Mesodermal cell (in vitro differentiated cells): ENCODE measurements at regions not wholly inside any gene's neighbourhood (a gene's known extent, or its start where the extent isn't known, plus 50 kb on each side); places are given as distances from the start of the nearest gene placed in this dataset.

ENCODE experiments used
- H3K27ac ChIP-seq: 2 replicates; pipeline ENCODE4 v1.7.0; 2013; ENCODE audit warnings: mild to moderate bottlenecking, low read depth, low read length, moderate library complexity; ENCODE audit not compliant: severe bottlenecking
- H3K36me3 ChIP-seq: 2 replicates; pipeline ENCODE4 v1.7.1; 2013; ENCODE audit warnings: mild to moderate bottlenecking, low read length, moderate library complexity; ENCODE audit not compliant: control insufficient read depth, insufficient read depth
- H3K4me1 ChIP-seq: one replicate; pipeline ENCODE4 v1.7.1; 2013; ENCODE audit warnings: mild to moderate bottlenecking, low read length; ENCODE audit not compliant: insufficient read depth, control insufficient read depth, poor library complexity, severe bottlenecking
- H3K4me3 ChIP-seq: 2 replicates; pipeline ENCODE4 v1.7.0; 2013; ENCODE audit warnings: low read length, control low read depth, mild to moderate bottlenecking; ENCODE audit not compliant: insufficient read depth, poor library complexity, severe bottlenecking; ENCODE audit errors: extremely low read depth
- H3K9me3 ChIP-seq: 2 replicates; pipeline ENCODE4 v1.7.1; 2013; ENCODE audit warnings: mild to moderate bottlenecking, low read length, moderate library complexity; ENCODE audit not compliant: control insufficient read depth
- WGBS, 2 experiments: methylation state at CpG; one replicate each; pipeline ENCODE4 v1.1.5; 2013; ENCODE audit warnings: missing lambda C conversion rate in 2 of 2; ENCODE audit not compliant: insufficient coverage in 2 of 2; 5-methylcytosine and 5-hydroxymethylcytosine counted together

- Histone ChIP-seq H3K27ac (no peak overlapping the region), H3K36me3 (no peaks in the 10 kb centered on the region), H3K4me3 (no peak overlapping the region), H3K4me1 (no peaks in the 10 kb centered on the region), H3K9me3 (no peaks in the 10 kb centered on the region)
- WGBS, 2 experiments: 84 to 94% methylated on average over 3 to 4 of the region's 5 CpGs
Observed at GRCh38 chr5:143606043-143606752, 202.7 kb upstream of the NR3C1 start.

- no peaks in the 10 kb centered on the region for H3K9me3 ChIP-seq
- 73 to 79% methylated on average over 2 to 3 of the region's 4 CpGs for WGBS, 2 experiments
- no peak overlapping the region for H3K4me3 ChIP-seq
- no peaks in the 10 kb centered on the region for H3K36me3 ChIP-seq
- no peak overlapping the region for H3K27ac ChIP-seq
- no peaks in the 10 kb centered on the region for H3K4me1 ChIP-seq
Observed at GRCh38 chr5:143605403-143606005, 202.0 kb upstream of the NR3C1 start.

GRCh38 chr5:143601917-143602333, 198.4 kb upstream of the NR3C1 start:
- no peaks in the 10 kb centered on the region for H3K9me3 ChIP-seq
- WGBS, 2 experiments: 91 to 92% methylated on average over 2 to 3 of the region's 4 CpGs
- no peaks in the 10 kb centered on the region for H3K4me1 ChIP-seq
- H3K36me3 ChIP-seq: no peaks in the 10 kb centered on the region
- H3K27ac ChIP-seq: no peak overlapping the region
- H3K4me3 ChIP-seq: no peak overlapping the region

GRCh38 chr5:143601357-143601756, 197.9 kb upstream of the NR3C1 start:
- H3K4me3 ChIP-seq: no peak overlapping the region
- H3K27ac ChIP-seq: no peak overlapping the region
- peaks cover under 1% of the 10 kb centered on the region for H3K4me1 ChIP-seq
- no peaks in the 10 kb centered on the region for H3K9me3 ChIP-seq
- 88 to 91% methylated on average over 6 of the region's 6 CpGs for WGBS, 2 experiments
- H3K36me3 ChIP-seq: no peaks in the 10 kb centered on the region

GRCh38 chr5:143600396-143601075, 197.1 kb upstream of the NR3C1 start:
- Histone ChIP-seq H3K27ac (no peak overlapping the region), H3K9me3 (no peaks in the 10 kb centered on the region), H3K4me1 (peaks cover 7% of the 10 kb centered on the region), H3K4me3 (no peak overlapping the region), H3K36me3 (no peaks in the 10 kb centered on the region)
- 87 to 94% methylated on average over 3 to 4 of the region's 6 CpGs for WGBS, 2 experiments

- Histone ChIP-seq H3K4me3 (no peak overlapping the region), H3K9me3 (no peaks in the 10 kb centered on the region), H3K27ac (no peak overlapping the region), H3K36me3 (no peaks in the 10 kb centered on the region), H3K4me1 (peaks cover 15% of the 10 kb centered on the region)
- WGBS, 2 experiments: 88 to 92% methylated on average over 4 to 5 of the region's 6 CpGs
Observed at GRCh38 chr5:143599474-143599873, 196.0 kb upstream of the NR3C1 start.

GRCh38 chr5:143596824-143597223, 193.3 kb upstream of the NR3C1 start:
- no peaks in the 10 kb centered on the region for H3K36me3 ChIP-seq
- WGBS, 2 experiments: 89 to 100% methylated on average over 1 of the region's 3 CpGs

GRCh38 chr5:143594902-143595818, 191.7 kb upstream of the NR3C1 start:
- WGBS, 2 experiments: 96 to 100% methylated on average over 2 to 6 of the region's 6 CpGs

More at GRCh38 chr5:143596824-143597223, 193.3 kb upstream of the NR3C1 start:
- H3K4me1 ChIP-seq: peaks cover 15% of the 10 kb centered on the region
- H3K4me3 ChIP-seq: no peak overlapping the region
- no peak overlapping the region for H3K27ac ChIP-seq
- no peaks in the 10 kb centered on the region for H3K9me3 ChIP-seq

GRCh38 chr5:143593723-143594122, 190.2 kb upstream of the NR3C1 start:
- H3K27ac ChIP-seq: no peak overlapping the region
- H3K36me3 ChIP-seq: no peaks in the 10 kb centered on the region
- H3K4me1 ChIP-seq: peaks cover 15% of the 10 kb centered on the region
- no peak overlapping the region for H3K4me3 ChIP-seq
- 91 to 94% methylated on average over 4 of the region's 6 CpGs for WGBS, 2 experiments
- H3K9me3 ChIP-seq: no peaks in the 10 kb centered on the region

More at GRCh38 chr5:143594902-143595818, 191.7 kb upstream of the NR3C1 start:
- no peaks in the 10 kb centered on the region for H3K36me3 ChIP-seq
- H3K4me1 ChIP-seq: peaks cover 15% of the 10 kb centered on the region
- H3K27ac ChIP-seq: peak overlapping the region; percentile 32
- no peaks in the 10 kb centered on the region for H3K9me3 ChIP-seq
- no peak overlapping the region for H3K4me3 ChIP-seq

- peaks cover 15% of the 10 kb centered on the region for H3K4me1 ChIP-seq
- WGBS, 2 experiments: 83 to 100% methylated on average over 2 to 4 of the region's 4 CpGs
- no peaks in the 10 kb centered on the region for H3K9me3 ChIP-seq
- no peaks in the 10 kb centered on the region for H3K36me3 ChIP-seq
- H3K4me3 ChIP-seq: no peak overlapping the region
- no peak overlapping the region for H3K27ac ChIP-seq
Observed at GRCh38 chr5:143592648-143593047, 189.2 kb upstream of the NR3C1 start.
